HG03354 (cell line): ENCODE measurements at regions not wholly inside any gene's neighbourhood (a gene's known extent, or its start where the extent isn't known, plus 50 kb on each side); places are given as distances from the start of the nearest gene placed in this dataset.

Experiments
- ATAC-seq: cut with Tn5 transposase; IDR thresholded peaks from one replicate; pipeline ENCODE4 v1.9.1; 2021; ENCODE audit warnings: mild to moderate bottlenecking; ENCODE audit not compliant: unreplicated experiment, poor library complexity, severe bottlenecking

- ATAC-seq = no peak
Measured at GRCh38 chr2:104641786-104642185, 212.1 kb upstream of the POU3F3 start.

GRCh38 chr2:104648376-104648775 is 205.5 kb upstream of the POU3F3 start:
- no peak for ATAC-seq

- ATAC-seq = no peak
Measured at GRCh38 chr2:104649866-104650265, 204.0 kb upstream of the POU3F3 start.

GRCh38 chr2:104650405-104650996 is 203.4 kb upstream of the POU3F3 start:
- ATAC-seq = no peak

GRCh38 chr2:104654811-104655210 is 199.1 kb upstream of the POU3F3 start:
- ATAC-seq = no peak

GRCh38 chr2:104656571-104657163 is 197.2 kb upstream of the POU3F3 start:
- ATAC-seq = no peak

- ATAC-seq = no peak
Measured at GRCh38 chr2:104658144-104658835, 195.6 kb upstream of the POU3F3 start.

- ATAC-seq = no peak
Measured at GRCh38 chr2:104658904-104659591, 194.9 kb upstream of the POU3F3 start.

GRCh38 chr2:104660991-104661390 is 192.9 kb upstream of the POU3F3 start:
- ATAC-seq = no peak

GRCh38 chr2:104664672-104665071 is 189.2 kb upstream of the POU3F3 start:
- ATAC-seq = no peak

- no peak for ATAC-seq
Measured at GRCh38 chr2:104668631-104669030, 185.3 kb upstream of the POU3F3 start.

GRCh38 chr2:104673225-104673624 is 180.7 kb upstream of the POU3F3 start:
- no peak for ATAC-seq

- ATAC-seq = no peak
Measured at GRCh38 chr2:104678181-104678580, 175.7 kb upstream of the POU3F3 start.

GRCh38 chr2:104685591-104685990 is 168.3 kb upstream of the POU3F3 start:
- ATAC-seq = no peak

GRCh38 chr2:104687147-104687546 is 166.8 kb upstream of the POU3F3 start:
- ATAC-seq = no peak

- no peak for ATAC-seq
Measured at GRCh38 chr2:104690255-104690984, 163.5 kb upstream of the POU3F3 start.

GRCh38 chr2:104698276-104698675 is 155.6 kb upstream of the POU3F3 start:
- ATAC-seq = no peak

GRCh38 chr2:104701411-104701911 is 152.5 kb upstream of the POU3F3 start:
- no peak for ATAC-seq

- ATAC-seq = no peak
Measured at GRCh38 chr2:104702031-104702850, 151.7 kb upstream of the POU3F3 start.
